MM.1S (cell line): ENCODE measurements at regions not wholly inside any gene's neighbourhood (a gene's known extent, or its start where the extent isn't known, plus 50 kb on each side); places are given as distances from the start of the nearest gene placed in this dataset.

ENCODE experiments used
- CTCF ChIP-seq: fragments of 300-600 bp; sonication (generic); IDR thresholded peaks from 2 replicates; pipeline ENCODE4 v1.5.1; 2016; ENCODE audit warnings: antibody characterized with exemption, low read length, mixed read lengths
- EZH2 ChIP-seq: fragments of 300-600 bp; sonication (generic); optimal IDR thresholded peaks from 2 replicates; pipeline ENCODE3; 2017; ENCODE audit warnings: low read depth, mild to moderate bottlenecking, antibody characterized with exemption, low read length, mixed read lengths
- EZH2phosphoT487 ChIP-seq: fragments of 300-600 bp; sonication (generic); IDR thresholded peaks from 2 replicates; pipeline ENCODE4 v1.6.1; 2018; ENCODE audit warnings: antibody characterized with exemption, low read length

GRCh38 chr12:24407884-24408283 lies 458.4 kb upstream of the SOX5 start:
- TF ChIP-seq CTCF (no peak), EZH2 (no peak), EZH2phosphoT487 (no peak)
